ENCODE measurements at regions not wholly inside any gene's neighbourhood (a gene's known extent, or its start where the extent isn't known, plus 50 kb on each side); places are given as distances from the start of the nearest gene placed in this dataset.

DNA sequence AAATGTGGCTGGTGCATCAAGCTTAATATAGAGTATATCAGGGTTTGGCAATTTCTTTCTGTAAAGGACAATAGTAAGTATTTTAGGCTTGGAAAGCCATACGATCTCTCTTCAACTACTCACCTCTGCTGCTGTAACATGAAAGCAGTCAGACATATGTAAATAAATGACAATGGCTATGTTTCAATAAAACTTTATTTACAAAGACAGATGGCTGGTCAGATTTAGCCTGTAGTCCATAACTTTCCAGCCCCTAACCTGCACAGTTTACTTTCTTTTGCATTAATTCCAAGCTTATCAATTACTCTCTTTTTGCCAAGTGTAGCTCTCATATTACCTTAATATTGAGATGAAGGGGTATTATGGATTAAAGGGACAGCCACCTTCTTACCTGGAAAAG, 83.1 kb downstream of the LRATD1 start:
- Histone ChIP-seq H3K9ac (ENCODE audit: low read depth, low read length) (no peak overlapping the region), H3K27ac (ENCODE audit: low read length) (no peak overlapping the region), H3K4me2 (ENCODE audit: insufficient read depth, low read length) (no peak overlapping the region), H3K9me3 (ENCODE audit: insufficient read depth, low read length, severe bottlenecking) (no peaks in the 10 kb centered on the region), H4K20me1 (ENCODE audit: insufficient read depth, low read length) (no peaks in the 10 kb centered on the region), H3K79me2 (ENCODE audit: insufficient read depth, low read length) (no peaks in the 10 kb centered on the region), H3K27me3 (ENCODE audit: insufficient read depth, low read length, poor library complexity) (no peaks in the 10 kb centered on the region), H3K4me3 (ENCODE audit: low read depth in 1 of 2, low read length in 2 of 2) (no peak overlapping the region), H3K4me1 (ENCODE audit: insufficient read depth, low read length) (no peaks in the 10 kb centered on the region), H3K36me3 (ENCODE audit: insufficient read depth, low read length) (no peaks in the 10 kb centered on the region), H2AFZ (ENCODE audit: low read depth, low read length) (no peak overlapping the region)
- TF ChIP-seq, protein P1, sequence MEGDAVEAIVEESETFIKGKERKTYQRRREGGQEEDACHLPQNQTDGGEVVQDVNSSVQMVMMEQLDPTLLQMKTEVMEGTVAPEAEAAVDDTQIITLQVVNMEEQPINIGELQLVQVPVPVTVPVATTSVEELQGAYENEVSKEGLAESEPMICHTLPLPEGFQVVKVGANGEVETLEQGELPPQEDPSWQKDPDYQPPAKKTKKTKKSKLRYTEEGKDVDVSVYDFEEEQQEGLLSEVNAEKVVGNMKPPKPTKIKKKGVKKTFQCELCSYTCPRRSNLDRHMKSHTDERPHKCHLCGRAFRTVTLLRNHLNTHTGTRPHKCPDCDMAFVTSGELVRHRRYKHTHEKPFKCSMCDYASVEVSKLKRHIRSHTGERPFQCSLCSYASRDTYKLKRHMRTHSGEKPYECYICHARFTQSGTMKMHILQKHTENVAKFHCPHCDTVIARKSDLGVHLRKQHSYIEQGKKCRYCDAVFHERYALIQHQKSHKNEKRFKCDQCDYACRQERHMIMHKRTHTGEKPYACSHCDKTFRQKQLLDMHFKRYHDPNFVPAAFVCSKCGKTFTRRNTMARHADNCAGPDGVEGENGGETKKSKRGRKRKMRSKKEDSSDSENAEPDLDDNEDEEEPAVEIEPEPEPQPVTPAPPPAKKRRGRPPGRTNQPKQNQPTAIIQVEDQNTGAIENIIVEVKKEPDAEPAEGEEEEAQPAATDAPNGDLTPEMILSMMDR (IDR thresholded peaks at IDR 0.05; ENCODE audit: borderline replicate concordance, extremely low read depth, low read length, poor library complexity, severe bottlenecking) = no peak
- no peak for TF ChIP-seq EZH2 (IDR thresholded peaks at IDR 0.05; ENCODE audit: borderline replicate concordance, low read depth, low read length, severe bottlenecking)
- no peak for ATAC-seq (ENCODE audit: insufficient read depth, low read depth)
- no peak for DNase-seq

DNA sequence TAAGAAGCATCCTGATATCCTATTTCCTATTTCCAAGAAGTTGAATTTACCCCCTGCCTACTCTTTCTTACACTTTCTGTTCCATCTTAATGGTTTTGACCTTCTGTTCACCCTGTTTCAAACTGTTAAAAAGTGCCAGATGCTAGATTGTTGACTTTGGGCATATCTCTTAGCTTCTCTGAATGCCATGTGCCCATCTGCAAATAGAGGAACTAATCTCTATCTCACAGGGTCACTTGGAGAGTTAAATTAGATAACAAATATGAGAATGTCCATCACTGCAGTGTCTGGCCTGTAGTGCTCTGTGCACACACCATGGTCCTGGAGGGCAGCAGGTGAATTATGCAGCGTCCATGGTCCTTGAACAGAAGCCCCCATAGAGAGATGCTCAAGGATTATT, 83.8 kb downstream of the LRATD1 start:
- Histone ChIP-seq H3K27me3 (ENCODE audit: insufficient read depth, low read length, poor library complexity) (no peaks in the 10 kb centered on the region), H3K36me3 (ENCODE audit: insufficient read depth, low read length) (no peaks in the 10 kb centered on the region), H2AFZ (ENCODE audit: low read depth, low read length) (no peak overlapping the region), H3K4me3 (ENCODE audit: low read depth in 1 of 2, low read length in 2 of 2) (no peak overlapping the region), H3K27ac (ENCODE audit: low read length) (no peak overlapping the region), H3K4me2 (ENCODE audit: insufficient read depth, low read length) (no peak overlapping the region), H3K4me1 (ENCODE audit: insufficient read depth, low read length) (no peaks in the 10 kb centered on the region), H3K9ac (ENCODE audit: low read depth, low read length) (no peak overlapping the region), H3K79me2 (ENCODE audit: insufficient read depth, low read length) (no peaks in the 10 kb centered on the region), H3K9me3 (ENCODE audit: insufficient read depth, low read length, severe bottlenecking) (no peaks in the 10 kb centered on the region), H4K20me1 (ENCODE audit: insufficient read depth, low read length) (no peaks in the 10 kb centered on the region)
- TF ChIP-seq, protein P1 (IDR thresholded peaks at IDR 0.05; ENCODE audit: borderline replicate concordance, extremely low read depth, low read length, poor library complexity, severe bottlenecking) = no peak
- TF ChIP-seq EZH2 (IDR thresholded peaks at IDR 0.05; ENCODE audit: borderline replicate concordance, low read depth, low read length, severe bottlenecking) = no peak
- DNase-seq = no peak
- no peak for ATAC-seq (ENCODE audit: insufficient read depth, low read depth)

DNA sequence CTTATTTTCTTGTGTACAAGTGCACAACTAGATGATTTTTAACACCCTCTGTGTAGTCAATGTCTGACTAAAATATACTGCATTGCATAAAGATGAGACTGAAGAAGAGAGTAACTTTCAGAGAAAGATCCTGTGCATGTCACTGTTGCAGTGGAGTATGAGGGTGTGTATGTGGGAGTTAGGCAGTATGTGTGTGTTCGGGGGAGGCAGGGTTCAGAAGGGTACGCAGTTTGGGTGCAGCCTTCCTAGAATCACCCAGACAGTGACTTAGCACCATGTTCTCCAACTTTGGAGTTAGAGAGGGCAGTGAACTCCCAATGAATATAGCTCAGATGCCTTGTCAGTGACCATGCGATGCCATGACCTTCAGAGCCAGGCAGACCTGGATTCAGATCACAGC, 84.6 kb downstream of the LRATD1 start:
- no peak overlapping the region for H3K27ac ChIP-seq (ENCODE audit: low read length)
- no peak overlapping the region for H2AFZ ChIP-seq (ENCODE audit: low read depth, low read length)
- no peaks in the 10 kb centered on the region for H3K4me1 ChIP-seq (ENCODE audit: insufficient read depth, low read length)
- no peaks in the 10 kb centered on the region for H3K27me3 ChIP-seq (ENCODE audit: insufficient read depth, low read length, poor library complexity)
- no peak overlapping the region for H3K4me2 ChIP-seq (ENCODE audit: insufficient read depth, low read length)
- no peak overlapping the region for H3K9ac ChIP-seq (ENCODE audit: low read depth, low read length)
- H4K20me1 ChIP-seq (ENCODE audit: insufficient read depth, low read length) = no peaks in the 10 kb centered on the region
- H3K79me2 ChIP-seq (ENCODE audit: insufficient read depth, low read length) = no peaks in the 10 kb centered on the region
- no peak overlapping the region for H3K4me3 ChIP-seq (ENCODE audit: low read depth in 1 of 2, low read length in 2 of 2)
- H3K9me3 ChIP-seq (ENCODE audit: insufficient read depth, low read length, severe bottlenecking) = no peaks in the 10 kb centered on the region
- DNase-seq = no peak
- no peak for ATAC-seq (ENCODE audit: insufficient read depth, low read depth)
- TF ChIP-seq EZH2 (IDR thresholded peaks at IDR 0.05; ENCODE audit: borderline replicate concordance, low read depth, low read length, severe bottlenecking) = no peak
- TF ChIP-seq, protein P1 (IDR thresholded peaks at IDR 0.05; ENCODE audit: borderline replicate concordance, extremely low read depth, low read length, poor library complexity, severe bottlenecking) = no peak
- no peaks in the 10 kb centered on the region for H3K36me3 ChIP-seq (ENCODE audit: insufficient read depth, low read length)

DNA sequence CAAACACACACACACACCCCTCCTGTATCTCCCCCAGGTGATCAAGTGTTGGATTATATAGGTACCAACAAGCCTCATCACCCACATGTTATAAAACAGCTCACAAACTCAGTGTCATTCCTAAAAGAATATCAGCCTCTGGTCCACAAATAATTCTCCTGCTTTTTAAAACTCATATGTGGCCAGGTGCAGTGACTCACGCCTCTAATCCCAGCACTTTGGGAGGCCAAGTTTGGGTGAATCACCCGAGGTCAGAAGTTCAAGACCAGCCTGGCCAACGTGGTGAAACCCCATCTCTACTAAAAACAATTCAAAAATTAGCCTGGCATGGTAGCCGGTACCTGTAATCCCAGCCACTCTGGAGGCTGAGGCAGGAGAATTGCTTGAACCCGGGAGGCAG, 87.8 kb downstream of the LRATD1 start:
- H3K27ac ChIP-seq (ENCODE audit: low read length) = no peak overlapping the region
- H3K79me2 ChIP-seq (ENCODE audit: insufficient read depth, low read length) = no peaks in the 10 kb centered on the region
- no peaks in the 10 kb centered on the region for H3K9me3 ChIP-seq (ENCODE audit: insufficient read depth, low read length, severe bottlenecking)
- H3K4me1 ChIP-seq (ENCODE audit: insufficient read depth, low read length) = no peaks in the 10 kb centered on the region
- H3K9ac ChIP-seq (ENCODE audit: low read depth, low read length) = no peak overlapping the region
- no peak overlapping the region for H3K4me3 ChIP-seq (ENCODE audit: low read depth in 1 of 2, low read length in 2 of 2)
- DNase-seq (no peak), ATAC-seq (ENCODE audit: insufficient read depth, low read depth) (no peak)
- H3K36me3 ChIP-seq (ENCODE audit: insufficient read depth, low read length) = no peaks in the 10 kb centered on the region
- no peaks in the 10 kb centered on the region for H4K20me1 ChIP-seq (ENCODE audit: insufficient read depth, low read length)
- H3K4me2 ChIP-seq (ENCODE audit: insufficient read depth, low read length) = no peak overlapping the region
- no peak overlapping the region for H2AFZ ChIP-seq (ENCODE audit: low read depth, low read length)
- TF ChIP-seq, protein P1 (IDR thresholded peaks at IDR 0.05; ENCODE audit: borderline replicate concordance, extremely low read depth, low read length, poor library complexity, severe bottlenecking) = no peak
- TF ChIP-seq EZH2 (IDR thresholded peaks at IDR 0.05; ENCODE audit: borderline replicate concordance, low read depth, low read length, severe bottlenecking) = no peak
- H3K27me3 ChIP-seq (ENCODE audit: insufficient read depth, low read length, poor library complexity) = no peaks in the 10 kb centered on the region
